H1 (cell line): ENCODE measurements at regions not wholly inside any gene's neighbourhood (a gene's known extent, or its start where the extent isn't known, plus 50 kb on each side); places are given as distances from the start of the nearest gene placed in this dataset.

Experiments
- CTCF ChIA-PET: fragments of 300-600 bp; sonication (Branson Sonifier 250); formaldehyde crosslinking; loops from one replicate; lab custom pipeline; 2021; ENCODE audit not compliant: partially characterized antibody; lab: Charles Lee
- POLR2A ChIA-PET: fragments of 300-600 bp; sonication (Branson Sonifier 250); formaldehyde crosslinking; loops from one replicate; lab custom pipeline; 2021; ENCODE audit warnings: inconsistent platforms; ENCODE audit not compliant: partially characterized antibody; lab: Charles Lee
- DNase-seq, 2 experiments: peaks; one replicate each; pipeline versions ENCODE4 v3.0.0 to v3.0.0-alpha.2; 2010 to 2022; ENCODE audit warnings: low spot score in 2 of 2, low read depth in 1 of 2, mixed read lengths in 1 of 2
- FAIRE-seq: peaks from 2 replicates; lab custom pipeline; 2011; peaks lifted over from hg19 to GRCh38; lab: Jason Lieb, UNC
- H2AFZ ChIP-seq: 2 replicates; pipeline ENCODE4 v1.8.1; 2012; ENCODE audit warnings: low read length, inconsistent platforms
- H2AK5ac ChIP-seq: 2 replicates; pipeline ENCODE4 v1.6.1; 2013; ENCODE audit warnings: low read depth, low read length
- H2BK120ac ChIP-seq: replicated peaks from 2 replicates; pipeline ENCODE3; 2013; ENCODE audit warnings: low read depth, low read length, inconsistent platforms
- H2BK12ac ChIP-seq: 2 replicates; pipeline ENCODE4 v1.6.1; 2013; ENCODE audit warnings: low read depth, low read length
- H2BK15ac ChIP-seq: 2 replicates; pipeline ENCODE4 v1.6.1; 2013; ENCODE audit warnings: low read length
- H2BK20ac ChIP-seq: 2 replicates; pipeline ENCODE4 v1.6.1; 2013; ENCODE audit warnings: low read length
- H2BK5ac ChIP-seq: 2 replicates; pipeline ENCODE4 v1.6.1; 2013; ENCODE audit warnings: low read depth, low read length
- H3K14ac ChIP-seq: 2 replicates; pipeline ENCODE4 v1.6.1; 2013; ENCODE audit warnings: inconsistent platforms; ENCODE audit not compliant: insufficient read length
- H3K18ac ChIP-seq: 2 replicates; pipeline ENCODE4 v1.6.1; 2013; ENCODE audit warnings: low read length; ENCODE audit errors: extremely low read depth
- H3K23ac ChIP-seq: 2 replicates; pipeline ENCODE4 v1.6.1; 2013; ENCODE audit warnings: inconsistent platforms; ENCODE audit not compliant: insufficient read length
- H3K23me2 ChIP-seq: 2 replicates; pipeline ENCODE4 v1.6.1; 2013; ENCODE audit warnings: low read depth, low read length
- H3K27ac ChIP-seq: 2 replicates; pipeline ENCODE4 v1.6.1; 2011; ENCODE audit warnings: low read depth, low read length, inconsistent platforms
- H3K27me3 ChIP-seq, 4 experiments: replicated peaks in 1 of 4; 1 replicate in 1 of 4; 2 replicates in 3 of 4; pipeline versions ENCODE4 v1.6.1 to v1.8.1; 2011 to 2013; ENCODE audit warnings: low read length in 3 of 4, mild to moderate bottlenecking in 3 of 4, inconsistent platforms in 2 of 4, mixed read lengths in 2 of 4, moderate library complexity in 1 of 4; ENCODE audit not compliant: control insufficient read depth in 3 of 4, insufficient read depth in 3 of 4; ENCODE audit errors: extremely low read depth in 1 of 4
- H3K36me3 ChIP-seq, 4 experiments: 2 replicates each; pipeline versions ENCODE4 v1.6.1 to v1.8.1; 2011 to 2013; ENCODE audit warnings: mild to moderate bottlenecking in 4 of 4, low read length in 3 of 4, moderate library complexity in 2 of 4, control low read depth in 1 of 4, inconsistent platforms in 1 of 4; ENCODE audit not compliant: insufficient read depth in 4 of 4, control insufficient read depth in 2 of 4
- H3K4ac ChIP-seq: replicated peaks from 2 replicates; pipeline ENCODE3; 2013; ENCODE audit warnings: low read length, low read depth, mixed read lengths, inconsistent platforms; ENCODE audit not compliant: insufficient read length
- H3K4me1 ChIP-seq, 4 experiments: replicated peaks in 1 of 4; 1 replicate in 1 of 4; 2 replicates in 3 of 4; pipeline versions ENCODE4 v1.6.1 to v1.8.1; 2011 to 2013; ENCODE audit warnings: low read length in 3 of 4, inconsistent platforms in 2 of 4, mixed read lengths in 1 of 4; ENCODE audit not compliant: insufficient read depth in 4 of 4, control insufficient read depth in 3 of 4
- H3K4me2 ChIP-seq, 2 experiments: 2 replicates each; pipeline versions ENCODE4 v1.6.1 to v1.8.1; 2011 to 2013; ENCODE audit warnings: low read depth in 2 of 2, low read length in 2 of 2, control low read depth in 1 of 2, inconsistent platforms in 1 of 2, mild to moderate bottlenecking in 1 of 2; ENCODE audit not compliant: insufficient read depth in 1 of 2
- H3K4me3 ChIP-seq, 4 experiments: fragments of 200-600, 300-600 bp in 1 of 4; sonication (generic), shearing (Covaris generic), sonication (Bioruptor Twin) in 1 of 4; 2 replicates each; pipeline versions ENCODE4 v1.5.1 to v1.8.1; 2011 to 2016; ENCODE audit warnings: low read length in 4 of 4, low read depth in 3 of 4, control low read depth in 2 of 4, inconsistent platforms in 2 of 4, mild to moderate bottlenecking in 2 of 4, mixed read lengths in 1 of 4, moderate library complexity in 1 of 4; ENCODE audit not compliant: insufficient read depth in 2 of 4; ENCODE audit errors: extremely low read depth in 1 of 4
- H3K56ac ChIP-seq: replicated peaks from 2 replicates; pipeline ENCODE3; 2013; ENCODE audit warnings: low read depth, mild to moderate bottlenecking, mixed read lengths, low read length, inconsistent platforms; ENCODE audit not compliant: insufficient read length
- H3K79me1 ChIP-seq: 2 replicates; pipeline ENCODE4 v1.6.1; 2013; ENCODE audit warnings: low read depth, low read length, control low read depth
- H3K79me2 ChIP-seq, 2 experiments: 2 replicates each; pipeline versions ENCODE4 v1.6.1 to v1.8.1; 2012 to 2013; ENCODE audit warnings: low read length in 2 of 2, mild to moderate bottlenecking in 2 of 2, inconsistent platforms in 1 of 2; ENCODE audit not compliant: insufficient read depth in 2 of 2, control insufficient read depth in 1 of 2
- H3K9ac ChIP-seq, 4 experiments: replicated peaks in 1 of 4; 1 replicate in 1 of 4; 2 replicates in 3 of 4; pipeline versions ENCODE4 v1.6.1 to v1.8.1; 2011 to 2013; ENCODE audit warnings: low read depth in 3 of 4, low read length in 3 of 4, control low read depth in 2 of 4, mild to moderate bottlenecking in 2 of 4, moderate library complexity in 2 of 4, inconsistent platforms in 1 of 4; ENCODE audit errors: extremely low read depth in 1 of 4
- H3K9me3 ChIP-seq, 2 experiments: 2 replicates each; pipeline versions ENCODE4 v1.6.1 to v1.8.1; 2012 to 2013; ENCODE audit warnings: mild to moderate bottlenecking in 2 of 2, moderate library complexity in 2 of 2, control low read depth in 1 of 2, inconsistent platforms in 1 of 2, low read depth in 1 of 2, low read length in 1 of 2, mixed read lengths in 1 of 2; ENCODE audit not compliant: insufficient read depth in 2 of 2
- H4K20me1 ChIP-seq, 2 experiments: replicated peaks in 1 of 2; 2 replicates each; pipeline versions ENCODE3 to v1.8.1; 2011 to 2013; ENCODE audit warnings: inconsistent platforms in 2 of 2, low read length in 2 of 2, mild to moderate bottlenecking in 1 of 2; ENCODE audit not compliant: insufficient read depth in 2 of 2, control insufficient read depth in 1 of 2
- H4K5ac ChIP-seq: 2 replicates; pipeline ENCODE4 v1.6.1; 2013; ENCODE audit warnings: low read length, low read depth, mixed read lengths, inconsistent platforms; ENCODE audit not compliant: insufficient read length
- H4K8ac ChIP-seq: 2 replicates; pipeline ENCODE4 v1.8.0; 2013; ENCODE audit warnings: mild to moderate bottlenecking, moderate library complexity, low read length, inconsistent platforms; ENCODE audit not compliant: insufficient read depth; ENCODE audit errors: extremely low read depth
- H4K91ac ChIP-seq: replicated peaks from 2 replicates; pipeline ENCODE3; 2013; ENCODE audit warnings: low read length, mixed read lengths, inconsistent platforms; ENCODE audit not compliant: insufficient read length
- ASH2L ChIP-seq: fragments of 200-600, 300-600 bp; sonication (generic); IDR thresholded peaks from one replicate; pipeline ENCODE4 v1.7.1; 2017; ENCODE audit warnings: low read length
- BACH1 ChIP-seq: IDR thresholded peaks from 2 replicates; pipeline ENCODE4 v1.6.1; 2012; ENCODE audit warnings: low read length, improper control_type of control experiment
- MAFK ChIP-seq: IDR thresholded peaks from 2 replicates; pipeline ENCODE4 v1.6.1; 2012; ENCODE audit warnings: low read depth, mild to moderate bottlenecking, improper control_type of control experiment, low read length
- SIRT6 ChIP-seq: IDR thresholded peaks from one replicate; pipeline ENCODE4 v1.7.1; 2012; ENCODE audit warnings: low read length, inconsistent platforms
- SP2 ChIP-seq: IDR thresholded peaks from 2 replicates; pipeline ENCODE4 v1.6.1; 2012; ENCODE audit warnings: mild to moderate bottlenecking, low read length, inconsistent platforms
- TEAD4 ChIP-seq: IDR thresholded peaks from 2 replicates; pipeline ENCODE4 v1.6.1; 2012; ENCODE audit warnings: low read depth, low read length, inconsistent platforms, mixed read lengths
- USF2 ChIP-seq: IDR thresholded peaks from 2 replicates; pipeline ENCODE4 v1.6.1; 2011; ENCODE audit warnings: low read length, improper control_type of control experiment
- WGBS, 2 experiments: shearing (Covaris generic) in 1 of 2; methylation state at CpG; one replicate each; pipeline versions ENCODE4 v1.1.6 to v1.1.7; 2013 to 2015; ENCODE audit warnings: low lambda C conversion rate in 2 of 2, mixed read lengths in 2 of 2, inconsistent platforms in 1 of 2, low coverage in 1 of 2, missing lambda C conversion rate in 1 of 2; ENCODE audit not compliant: insufficient replicate concordance in 2 of 2, insufficient coverage in 1 of 2, insufficient read length in 1 of 2; ENCODE audit errors: extremely low coverage in 1 of 2, missing lambda C conversion rate in 1 of 2; 5-methylcytosine and 5-hydroxymethylcytosine counted together

- Histone ChIP-seq H4K91ac (no peak overlapping the region), H4K20me1 (no peaks in the 10 kb centered on the region), H2BK15ac (no peak overlapping the region), H4K8ac (no peak overlapping the region), H2BK20ac (no peak overlapping the region), H3K9ac (no peak overlapping the region), H3K14ac (no peak overlapping the region), H3K79me1 (no peaks in the 10 kb centered on the region), H3K27me3 (no peaks in the 10 kb centered on the region), H3K27ac (no peak overlapping the region), H2AK5ac (no peak overlapping the region), H3K4me3 (no peak overlapping the region), H3K4me1 (no peaks in the 10 kb centered on the region), H2AFZ (no peak overlapping the region), H3K23me2 (no peaks in the 10 kb centered on the region), H2BK120ac (no peak overlapping the region), H3K18ac (no peak overlapping the region), H3K79me2 (no peaks in the 10 kb centered on the region), H2BK5ac (no peak overlapping the region), H3K9me3 (no peaks in the 10 kb centered on the region), H3K23ac (no peak overlapping the region), H3K4ac (no peak overlapping the region), H4K5ac (no peak overlapping the region), H3K56ac (no peak overlapping the region), H3K4me2 (no peak overlapping the region), H2BK12ac (no peak overlapping the region), H3K36me3 (no peaks in the 10 kb centered on the region)
- no peak for DNase-seq
- 94% methylated on average over 1 of the region's 1 CpG; no CpG with 5 or more reads in 1 of the 2 experiments for WGBS, 2 experiments
- no peak for TF ChIP-seq ASH2L
- no peak for TF ChIP-seq SIRT6
- TF ChIP-seq MAFK, result peak; percentile 21; the same call in 1 of the 2 replicates
- TF ChIP-seq USF2, result no peak
- no peak for TF ChIP-seq SP2
- TF ChIP-seq TEAD4, result no peak
- TF ChIP-seq BACH1, result no peak
- CTCF ChIA-PET, result no interaction called here
- POLR2A ChIA-PET, result no interaction called here
- FAIRE-seq, result no peak
Measured at GRCh38 chr2:138255670-138256069, 245.9 kb upstream of the SPOPL start.
